C4-2B (cell line): ENCODE measurements at regions not wholly inside any gene's neighbourhood (a gene's known extent, or its start where the extent isn't known, plus 50 kb on each side); places are given as distances from the start of the nearest gene placed in this dataset.
"Not testable (repeated sequence)": the region's sequence is repeated elsewhere in the genome, so short reads cannot be mapped to it uniquely, and the experiment has no call there.

ENCODE experiments used
- H3K27ac ChIP-seq: fragments of 450-650 bp; 2 replicates; pipeline ENCODE4 v1.5.1; 2017
- ZFX ChIP-seq: fragments of 450-650 bp; IDR thresholded peaks from 2 replicates; pipeline ENCODE4 v1.6.1; 2017
- TF ChIP-seq, protein P1 (sequence below): fragments of 450-650 bp; conservative IDR thresholded peaks from 2 replicates; pipeline ENCODE4 v1.5.1; 2017; ENCODE audit warnings: mild to moderate bottlenecking

DNA sequence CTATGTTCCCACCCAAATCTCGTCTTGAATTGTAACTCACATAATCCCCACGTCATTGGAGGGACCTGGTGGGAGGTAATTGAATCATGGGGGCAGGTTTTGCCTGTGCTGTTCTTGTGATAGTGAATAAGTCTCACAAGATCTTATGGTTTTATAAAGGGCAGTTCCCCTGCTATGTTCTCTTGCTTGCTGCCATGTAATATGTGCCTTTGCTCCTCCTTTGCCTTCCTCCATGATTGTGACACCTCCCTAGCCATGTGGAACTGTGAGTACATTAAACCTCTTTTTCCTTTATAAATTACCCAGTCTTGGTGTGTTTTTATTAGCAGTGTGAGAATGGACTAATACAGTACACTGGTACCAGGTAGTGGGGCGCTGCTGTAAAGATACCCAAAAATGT is 177.6 kb upstream of the SYT10 start:
- no peak overlapping the region for H3K27ac ChIP-seq
- TF ChIP-seq, protein P1, sequence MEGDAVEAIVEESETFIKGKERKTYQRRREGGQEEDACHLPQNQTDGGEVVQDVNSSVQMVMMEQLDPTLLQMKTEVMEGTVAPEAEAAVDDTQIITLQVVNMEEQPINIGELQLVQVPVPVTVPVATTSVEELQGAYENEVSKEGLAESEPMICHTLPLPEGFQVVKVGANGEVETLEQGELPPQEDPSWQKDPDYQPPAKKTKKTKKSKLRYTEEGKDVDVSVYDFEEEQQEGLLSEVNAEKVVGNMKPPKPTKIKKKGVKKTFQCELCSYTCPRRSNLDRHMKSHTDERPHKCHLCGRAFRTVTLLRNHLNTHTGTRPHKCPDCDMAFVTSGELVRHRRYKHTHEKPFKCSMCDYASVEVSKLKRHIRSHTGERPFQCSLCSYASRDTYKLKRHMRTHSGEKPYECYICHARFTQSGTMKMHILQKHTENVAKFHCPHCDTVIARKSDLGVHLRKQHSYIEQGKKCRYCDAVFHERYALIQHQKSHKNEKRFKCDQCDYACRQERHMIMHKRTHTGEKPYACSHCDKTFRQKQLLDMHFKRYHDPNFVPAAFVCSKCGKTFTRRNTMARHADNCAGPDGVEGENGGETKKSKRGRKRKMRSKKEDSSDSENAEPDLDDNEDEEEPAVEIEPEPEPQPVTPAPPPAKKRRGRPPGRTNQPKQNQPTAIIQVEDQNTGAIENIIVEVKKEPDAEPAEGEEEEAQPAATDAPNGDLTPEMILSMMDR, result no peak

DNA sequence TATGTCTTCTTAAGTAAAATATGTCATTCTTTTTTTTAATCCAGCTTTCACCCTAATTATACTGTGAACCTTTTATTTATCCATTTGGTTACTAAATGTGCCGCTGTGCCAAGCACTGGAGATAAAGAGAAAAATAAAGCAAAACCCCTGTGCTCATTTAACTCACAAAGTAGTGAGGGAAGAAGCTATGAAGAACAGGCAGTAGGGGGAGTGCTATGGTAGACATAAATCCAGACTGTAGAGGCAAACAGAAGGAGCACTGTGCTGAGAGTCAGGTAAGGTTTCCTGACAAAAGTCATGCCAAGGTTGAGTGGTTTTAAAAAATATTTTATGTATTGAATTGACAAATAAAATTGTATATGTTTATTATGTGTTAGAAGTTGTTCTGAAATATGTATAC is 188.5 kb upstream of the SYT10 start:
- no peak overlapping the region for H3K27ac ChIP-seq
- TF ChIP-seq ZFX, result no peak
- TF ChIP-seq, protein P1, result peak; percentile 37

DNA sequence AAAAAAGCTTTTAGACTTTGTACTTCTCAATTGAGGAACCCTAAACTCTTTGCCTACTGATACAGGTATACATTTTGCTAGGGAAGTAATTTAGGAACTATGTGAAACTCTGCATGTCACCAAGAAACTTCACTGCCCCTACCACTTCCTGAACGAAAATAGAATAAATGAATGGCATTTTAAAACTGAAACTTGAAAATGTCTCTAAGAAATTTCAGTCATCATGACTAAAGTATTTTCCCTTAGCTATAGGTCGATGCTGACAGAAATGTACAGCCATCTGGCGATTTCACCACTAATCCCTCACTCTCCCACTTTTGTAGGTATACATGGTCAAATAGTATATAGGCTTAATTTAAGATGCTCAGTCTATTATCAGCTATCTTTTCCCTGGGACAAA is 194.9 kb upstream of the SYT10 start:
- TF ChIP-seq ZFX, result no peak
- TF ChIP-seq, protein P1, result no peak
- no peak overlapping the region for H3K27ac ChIP-seq

DNA sequence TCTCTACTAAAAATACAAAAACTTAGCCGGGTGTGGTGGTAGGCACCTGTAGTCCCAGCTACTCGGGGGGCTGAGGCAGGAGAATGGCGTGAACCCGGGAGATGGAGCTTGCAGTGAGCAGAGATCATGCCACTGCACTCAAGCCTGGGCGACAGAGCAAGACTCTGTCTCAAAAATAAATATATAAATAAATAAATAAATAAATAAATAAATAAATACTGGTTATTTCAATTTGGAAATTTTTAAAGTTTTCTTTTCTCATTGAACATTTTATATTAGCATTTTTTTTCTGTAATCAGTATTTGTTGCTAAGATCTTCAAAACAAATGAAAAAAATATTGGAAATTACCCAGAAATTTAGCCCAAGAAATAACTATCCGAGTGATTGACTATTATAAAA is 197.3 kb upstream of the SYT10 start:
- H3K27ac ChIP-seq, result not testable (repeated sequence)

DNA sequence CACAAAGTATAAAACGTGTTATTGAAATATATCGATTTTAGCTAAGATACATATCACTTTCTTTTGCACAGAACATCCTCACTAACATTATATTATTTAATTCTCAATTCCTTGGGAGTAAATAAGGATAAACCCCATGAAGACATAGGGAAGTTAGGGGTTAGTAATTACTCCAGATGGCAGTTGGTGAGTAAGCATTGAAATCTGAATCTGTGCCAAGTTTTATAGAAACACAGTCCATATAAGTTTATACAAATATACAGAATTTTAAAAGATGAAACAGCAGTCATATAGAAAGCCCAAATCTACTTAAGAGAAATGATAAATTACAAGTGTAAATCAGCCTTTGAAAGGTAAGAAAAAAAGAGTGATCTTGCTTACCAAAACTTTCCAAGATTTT is 200.4 kb upstream of the SYT10 start:
- TF ChIP-seq, protein P1, result no peak
- no peak for TF ChIP-seq ZFX
- H3K27ac ChIP-seq, result no peak overlapping the region

DNA sequence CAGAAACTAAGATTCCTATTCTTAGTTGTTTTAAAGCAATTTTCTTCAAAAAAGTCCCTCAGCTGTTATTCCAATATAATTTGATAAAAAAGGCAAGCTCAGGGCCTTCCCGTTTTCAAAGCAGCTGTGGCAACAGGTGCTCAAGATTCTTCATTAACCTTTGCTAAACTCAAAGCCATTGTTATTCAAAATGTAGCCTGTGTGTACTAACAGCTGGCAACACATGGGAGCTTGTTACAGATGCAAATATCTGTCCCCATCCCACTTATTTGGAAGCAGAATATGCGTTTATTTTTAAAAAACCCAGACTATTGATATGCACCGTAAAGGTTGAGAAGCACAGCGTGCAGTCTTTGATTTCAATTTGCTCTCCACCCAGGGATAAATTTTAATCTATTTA is 210.4 kb upstream of the SYT10 start:
- TF ChIP-seq, protein P1, result no peak
- no peak for TF ChIP-seq ZFX
- no peak overlapping the region for H3K27ac ChIP-seq

DNA sequence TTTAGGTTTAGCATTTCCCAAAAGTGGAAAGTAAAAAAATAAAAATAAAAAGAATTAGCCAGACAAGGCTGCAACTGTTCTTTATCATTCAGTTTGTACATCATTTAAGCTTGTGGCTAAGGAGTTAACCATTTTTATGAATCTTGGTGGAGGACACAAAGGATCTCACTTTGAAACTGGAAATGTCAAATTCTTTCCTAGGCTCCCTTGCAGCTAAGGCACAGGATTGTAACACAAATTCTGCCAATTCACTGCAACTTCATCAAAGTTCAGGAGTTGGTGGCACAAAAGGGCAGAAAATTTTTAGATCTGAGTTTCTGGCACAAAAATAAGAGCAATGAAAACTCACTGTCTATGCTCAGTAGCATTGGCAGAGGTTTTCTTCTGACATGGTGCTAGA is 211.2 kb upstream of the SYT10 start:
- H3K27ac ChIP-seq, result no peak overlapping the region
- TF ChIP-seq, protein P1, result no peak
- no peak for TF ChIP-seq ZFX

DNA sequence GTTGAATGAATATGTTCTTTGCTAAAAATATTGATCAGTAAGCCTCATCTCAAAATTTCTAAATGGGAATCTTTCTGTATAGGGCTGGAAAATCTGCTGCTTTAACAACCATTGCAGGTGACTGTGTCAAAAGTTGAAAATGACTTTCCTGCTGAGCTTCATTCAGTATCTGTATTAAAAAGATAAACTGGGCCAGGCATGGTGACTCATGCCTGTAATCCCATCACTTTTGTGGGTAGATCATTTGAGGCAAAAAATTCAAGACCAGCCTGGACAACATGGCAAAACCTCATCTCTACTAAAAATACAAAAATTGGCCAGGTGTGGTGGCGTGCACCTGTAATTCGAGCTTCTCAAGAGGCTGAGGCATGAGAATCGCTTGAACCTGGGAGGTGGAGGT is 213.7 kb upstream of the SYT10 start:
- H3K27ac ChIP-seq, result no peak overlapping the region
- TF ChIP-seq ZFX, result no peak
- TF ChIP-seq, protein P1, result no peak
